ENCODE measurements at regions not wholly inside any gene's neighbourhood (a gene's known extent, or its start where the extent isn't known, plus 50 kb on each side); places are given as distances from the start of the nearest gene placed in this dataset.
"Not testable (repeated sequence)": the region's sequence is repeated elsewhere in the genome, so short reads cannot be mapped to it uniquely, and the experiment has no call there.

DNA sequence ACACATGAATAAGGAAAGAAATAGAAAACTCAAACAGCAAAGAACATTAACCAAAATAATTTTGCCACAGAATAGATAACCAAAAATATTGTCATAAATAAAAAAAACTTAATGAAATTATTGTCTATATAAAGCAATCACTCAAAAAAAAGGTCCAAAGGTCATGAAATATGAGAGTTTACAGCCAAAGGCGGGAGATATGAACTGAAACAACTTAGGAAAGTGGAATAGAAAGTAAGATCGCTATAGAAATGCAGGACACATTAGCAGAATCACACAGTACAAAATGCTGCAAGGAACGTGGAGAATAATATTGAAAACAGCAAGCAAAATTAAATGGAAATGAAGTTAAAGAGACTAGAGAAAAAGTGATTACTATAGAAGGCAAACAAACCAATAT is 375.0 kb upstream of the ARHGEF26 start:
- DNase-seq (ENCODE audit: low read depth, low spot score) = no peak

DNA sequence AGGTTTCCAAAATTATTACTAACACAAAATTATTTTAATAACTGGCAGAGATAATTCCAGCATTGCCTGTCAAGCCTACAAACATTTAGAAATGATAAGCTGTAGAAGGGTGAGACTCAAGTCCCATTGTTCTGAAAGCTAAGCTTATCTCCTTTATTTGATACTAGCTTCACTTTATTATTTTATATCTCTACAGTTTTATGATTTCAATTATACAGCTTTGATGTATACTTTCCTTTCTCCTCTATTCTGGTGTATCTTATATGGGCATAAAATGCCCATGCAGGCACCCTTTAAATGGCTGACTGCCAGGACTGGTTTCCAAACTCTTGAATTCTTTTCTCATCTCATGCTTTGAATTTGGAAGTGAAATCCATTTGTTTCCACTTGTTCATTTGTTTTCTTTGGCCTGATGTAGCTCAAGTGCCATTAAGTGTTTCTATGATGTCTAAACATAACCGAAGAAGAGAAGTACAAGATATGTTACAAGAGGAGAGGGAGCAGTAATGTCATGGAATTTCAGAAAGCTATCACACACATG is 372.1 kb upstream of the ARHGEF26 start:
- DNase-seq (ENCODE audit: low read depth, low spot score) = no peak

DNA sequence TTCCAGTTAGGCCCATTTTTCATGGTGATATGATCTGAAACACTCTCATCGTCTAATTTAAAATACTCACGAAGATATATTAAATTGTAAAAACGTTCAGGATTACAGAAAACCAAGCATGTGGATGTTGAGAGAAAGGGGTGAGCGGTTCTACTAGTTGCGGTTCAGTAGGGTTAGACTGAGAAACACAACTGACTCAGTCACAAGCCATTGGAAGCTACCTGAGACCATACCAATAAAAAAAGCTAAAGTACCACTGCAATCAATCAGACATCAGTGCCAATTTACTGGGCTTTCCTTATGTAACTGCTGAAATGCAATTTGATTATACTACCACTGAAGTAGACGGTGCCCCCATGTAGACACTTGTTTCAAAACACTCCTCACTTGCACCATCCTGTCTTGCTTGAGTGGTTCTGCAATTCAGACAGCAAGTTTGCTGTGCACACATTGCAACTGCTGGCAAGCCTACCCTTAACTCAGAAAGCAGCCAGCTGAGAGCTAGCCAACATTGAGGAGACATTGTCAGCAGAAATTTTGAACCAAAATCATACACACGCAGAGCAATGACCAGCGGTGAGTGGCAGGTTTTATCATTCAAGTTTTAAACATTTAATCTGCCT is 368.7 kb upstream of the ARHGEF26 start:
- no peak for DNase-seq (ENCODE audit: low read depth, low spot score)

DNA sequence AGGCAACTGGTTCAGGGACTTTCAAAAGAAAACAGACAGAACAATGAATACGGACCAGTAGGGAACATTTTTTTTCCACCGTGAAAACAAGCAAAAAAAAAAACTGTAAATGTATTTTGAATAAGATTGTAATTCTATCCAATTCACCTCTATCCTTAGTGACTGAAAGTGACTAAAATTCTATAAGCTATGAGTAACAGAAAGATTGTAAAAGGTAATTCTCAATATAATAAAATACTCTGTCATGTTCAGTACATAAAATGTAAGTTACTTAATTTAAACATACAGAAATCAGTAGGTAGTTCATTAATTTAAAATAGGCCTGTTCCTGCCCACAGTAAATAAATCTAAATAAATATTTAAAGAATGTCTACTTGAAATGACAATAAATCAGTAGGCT is 368.2 kb upstream of the ARHGEF26 start:
- no peak for DNase-seq (ENCODE audit: low read depth, low spot score)

DNA sequence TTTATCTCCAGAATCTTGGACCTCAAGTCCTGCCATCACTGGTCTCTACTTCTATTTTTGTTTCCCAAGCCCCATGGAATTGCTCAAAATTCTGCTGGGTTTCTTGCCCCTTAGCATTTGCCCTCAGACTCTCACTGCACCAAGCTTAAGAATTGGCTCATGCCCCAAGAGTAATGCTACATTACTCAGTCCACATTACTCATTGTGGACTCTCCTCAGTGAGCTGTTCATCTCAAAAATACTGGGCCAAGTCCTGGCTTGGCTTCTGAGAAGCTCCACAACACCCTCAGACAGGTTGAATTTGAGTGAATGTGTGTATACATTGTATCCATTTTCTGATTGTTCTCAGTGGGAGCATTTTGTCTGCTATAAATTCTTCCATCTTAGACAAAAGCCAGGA is 364.4 kb upstream of the ARHGEF26 start:
- DNase-seq (ENCODE audit: low read depth, low spot score) = no peak

DNA sequence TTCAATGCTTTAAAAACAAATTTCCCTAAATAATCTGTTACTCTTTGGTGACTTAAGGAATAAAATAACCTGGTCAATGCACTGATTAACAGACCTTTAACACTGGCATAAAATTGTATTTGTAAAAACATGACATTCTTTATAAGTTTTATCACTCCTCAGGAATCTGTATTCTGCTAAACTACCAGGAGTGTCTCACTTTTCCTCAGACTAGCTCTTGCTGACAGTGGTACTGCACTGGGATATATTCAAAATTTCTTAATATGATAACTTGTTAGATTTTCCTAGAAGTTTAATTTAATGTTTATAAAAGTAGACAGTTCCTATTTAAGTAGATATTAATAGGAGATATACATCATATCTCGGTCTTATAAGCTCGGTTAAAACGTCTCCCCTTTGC is 363.4 kb upstream of the ARHGEF26 start:
- DNase-seq (ENCODE audit: low read depth, low spot score) = no peak

DNA sequence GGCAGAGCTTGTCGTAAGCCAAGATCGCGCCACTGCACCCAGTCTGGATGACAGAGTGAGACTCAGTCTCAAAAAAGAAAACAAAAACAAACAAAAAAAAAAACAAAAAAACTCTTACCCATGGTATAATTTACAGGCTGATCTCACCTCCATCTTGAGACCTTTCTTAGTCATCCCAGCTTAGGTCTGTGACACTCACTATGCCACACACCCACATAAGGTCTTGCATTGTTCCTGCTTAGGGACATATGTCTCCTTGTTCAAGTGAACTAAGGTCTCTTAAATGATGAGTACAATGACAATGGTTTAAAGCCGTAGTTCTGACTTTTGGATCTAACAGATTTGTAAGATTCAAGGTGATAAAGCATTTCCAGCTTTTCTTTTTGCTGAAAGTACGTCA is 360.2 kb upstream of the ARHGEF26 start:
- no peak for DNase-seq (ENCODE audit: low read depth, low spot score)

DNA sequence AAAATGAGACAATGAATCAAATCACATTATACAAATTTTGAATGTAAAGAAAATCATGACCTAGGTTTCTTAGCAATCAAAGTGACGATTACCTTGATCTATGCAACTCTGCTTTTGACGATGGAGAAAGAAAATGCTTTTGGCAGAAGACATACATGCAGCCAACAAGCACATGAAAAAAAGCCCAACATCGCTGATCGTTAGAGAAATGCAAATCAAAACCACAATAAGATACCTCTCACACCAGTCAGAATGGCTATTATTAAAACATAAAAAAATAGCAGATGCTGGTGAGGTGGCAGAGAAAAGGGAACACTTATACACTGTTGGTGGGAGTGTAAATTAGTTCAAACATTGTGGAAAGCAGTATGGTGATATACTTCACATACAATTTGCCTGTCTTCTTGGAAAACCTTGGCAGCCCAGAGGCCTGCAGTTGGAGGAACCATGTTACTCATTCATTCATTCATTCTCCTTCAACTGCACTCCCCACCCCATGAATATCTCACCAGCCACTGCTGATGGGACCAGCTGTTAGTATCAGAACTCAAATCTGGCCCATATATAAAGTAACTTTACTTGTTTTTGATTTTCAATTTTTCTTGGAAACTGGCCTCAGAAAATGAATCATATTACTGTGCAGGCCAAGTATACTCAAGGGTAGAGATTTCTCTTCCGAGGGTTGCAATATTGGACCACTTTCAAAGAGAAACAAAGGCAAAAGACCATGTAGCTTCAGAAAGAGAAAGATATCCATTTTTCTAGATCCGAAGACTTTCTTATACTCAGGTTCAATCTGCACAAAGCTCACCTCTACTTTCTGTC is 358.6 kb upstream of the ARHGEF26 start:
- no peak for DNase-seq (ENCODE audit: low read depth, low spot score)

DNA sequence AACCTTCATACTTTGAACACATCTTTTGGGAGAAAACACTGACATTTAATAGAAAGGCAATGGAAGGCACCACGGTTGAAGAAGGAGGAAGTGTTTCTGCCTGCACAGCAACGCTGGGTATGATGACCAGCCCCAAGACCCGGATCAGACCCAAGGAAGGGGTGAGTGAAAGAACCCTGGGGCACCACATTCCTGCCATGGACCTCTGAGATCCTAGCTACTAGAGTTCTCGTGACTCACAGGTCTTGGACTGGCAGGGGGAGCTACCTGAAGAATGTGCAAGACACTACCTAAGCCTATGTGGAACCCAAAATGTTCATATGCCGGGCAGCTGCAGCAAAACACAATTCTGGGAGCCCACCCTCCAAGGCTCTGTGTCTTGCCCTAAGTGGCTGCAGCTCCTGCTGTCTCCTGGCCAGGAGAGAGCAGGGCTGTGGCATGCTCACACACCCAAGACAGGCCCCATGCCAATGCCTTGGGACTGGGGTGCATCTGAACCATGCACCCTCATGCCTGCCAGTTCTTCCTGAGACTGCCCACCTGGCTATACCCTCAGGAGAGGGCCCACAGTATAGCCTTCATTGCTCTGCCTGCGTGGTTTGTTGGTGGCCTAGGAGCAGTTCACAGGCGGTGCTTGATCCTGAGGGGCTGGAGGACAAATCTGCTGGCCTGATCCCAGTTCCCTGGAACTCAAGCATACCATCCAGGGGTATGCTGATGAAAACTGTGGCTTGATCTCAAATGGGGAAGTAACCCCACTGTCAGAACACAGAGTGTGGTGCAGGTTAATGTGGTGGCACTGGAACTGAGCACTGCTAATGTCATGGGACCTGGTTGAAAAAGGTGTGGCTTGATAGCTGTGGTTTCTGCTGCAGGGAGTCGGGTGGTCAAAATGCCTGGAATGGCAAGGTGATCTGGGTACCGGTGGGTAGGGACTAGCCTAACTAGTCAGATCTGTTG is 353.3 kb upstream of the ARHGEF26 start:
- DNase-seq (ENCODE audit: low read depth, low spot score) = no peak

DNA sequence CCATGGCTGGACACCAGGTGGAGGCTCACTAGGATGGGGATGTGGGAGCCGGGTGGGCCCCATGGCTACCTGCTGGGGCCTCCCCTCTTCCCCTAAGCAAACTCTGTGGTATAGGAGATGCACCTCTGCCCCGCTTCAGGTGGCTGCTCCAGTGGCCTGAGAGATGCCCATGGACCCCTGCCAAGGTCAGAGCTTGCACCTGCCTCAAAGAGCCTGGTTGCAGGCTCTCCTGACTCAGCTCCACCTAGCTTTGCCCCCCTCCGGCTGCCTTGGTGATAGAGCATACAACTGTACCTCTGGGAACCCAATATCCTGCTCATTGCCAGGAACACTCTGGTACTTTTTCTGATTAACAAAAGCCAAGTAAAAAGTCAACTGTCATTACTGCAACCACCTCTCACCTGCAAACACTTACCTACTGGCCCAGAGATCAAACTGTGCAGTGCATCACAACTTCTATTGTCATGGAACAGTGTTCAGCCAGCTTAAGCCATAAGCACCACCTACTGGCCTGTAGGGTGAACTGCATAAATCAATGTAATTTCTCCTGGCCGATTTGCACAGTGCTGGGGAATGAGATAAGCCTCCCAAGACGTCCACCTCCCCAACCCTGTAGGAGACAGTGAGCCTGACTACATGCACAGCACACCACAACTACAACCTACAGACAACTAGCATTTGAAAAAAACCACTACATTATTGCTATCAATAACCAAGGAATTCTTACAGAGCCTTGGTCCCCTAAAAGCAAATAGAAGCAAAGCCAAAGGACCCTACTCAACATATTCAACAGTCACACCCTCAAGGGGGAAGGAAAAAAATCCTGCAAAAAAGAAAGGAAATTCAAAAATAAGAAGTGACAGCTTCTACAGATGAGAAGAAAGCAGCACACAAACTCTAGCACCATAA is 352.4 kb upstream of the ARHGEF26 start:
- peak; percentile 9 for DNase-seq (ENCODE audit: low read depth, low spot score)

DNA sequence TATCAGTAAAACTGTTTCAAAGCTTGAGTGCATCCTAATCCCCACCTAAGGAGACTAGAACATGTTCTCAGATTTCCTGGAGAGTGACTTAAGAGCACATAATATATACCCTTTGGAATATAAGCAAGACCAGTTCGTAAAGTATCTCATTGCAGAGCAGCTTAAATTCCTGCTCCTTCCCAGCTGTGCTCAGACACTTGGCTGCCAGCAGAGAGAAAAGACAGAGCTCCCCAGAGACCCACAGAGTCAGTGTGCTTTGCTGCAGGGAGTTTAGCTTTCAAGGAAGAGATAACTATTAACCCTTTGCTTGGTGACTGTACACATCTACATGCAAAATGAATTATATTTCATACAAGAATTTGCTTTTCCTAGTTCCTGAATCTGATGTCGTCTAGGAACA is 338.1 kb upstream of the ARHGEF26 start:
- peak; percentile 2 for DNase-seq (ENCODE audit: low read depth, low spot score)

DNA sequence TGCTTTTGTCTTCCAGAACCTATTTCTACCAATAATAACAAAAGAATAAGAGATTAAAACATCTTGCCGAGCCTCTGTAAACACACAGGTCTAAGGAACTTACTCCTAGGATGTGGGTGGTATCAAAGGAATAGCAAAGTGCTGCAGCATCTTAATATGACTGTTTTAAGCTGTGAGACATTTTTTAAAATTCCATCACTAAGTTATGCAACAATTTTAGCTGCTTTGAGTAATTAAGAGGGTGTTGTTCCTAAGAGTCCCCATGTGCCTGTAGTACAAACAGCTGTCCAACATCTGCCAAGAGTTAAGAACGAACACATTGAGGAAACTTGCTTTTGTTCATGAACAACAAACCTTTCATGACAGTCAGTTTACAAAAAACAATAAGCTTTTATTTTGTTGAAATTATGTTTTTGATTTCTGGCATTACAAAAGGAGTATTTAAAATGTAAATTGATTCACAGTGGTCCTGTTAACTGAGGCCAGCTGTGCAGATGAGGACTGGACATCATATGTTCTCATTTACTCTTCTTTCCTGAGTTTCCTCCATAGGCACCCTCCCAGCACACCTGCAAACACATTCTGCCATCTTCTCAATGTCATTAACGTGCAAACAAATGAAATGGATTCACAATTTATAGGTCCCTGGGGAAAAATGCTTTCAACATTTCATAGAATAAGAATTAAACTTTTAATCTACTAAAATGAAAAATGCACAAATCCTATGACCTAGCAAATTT is 337.3 kb upstream of the ARHGEF26 start:
- DNase-seq (ENCODE audit: low read depth, low spot score) = no peak

DNA sequence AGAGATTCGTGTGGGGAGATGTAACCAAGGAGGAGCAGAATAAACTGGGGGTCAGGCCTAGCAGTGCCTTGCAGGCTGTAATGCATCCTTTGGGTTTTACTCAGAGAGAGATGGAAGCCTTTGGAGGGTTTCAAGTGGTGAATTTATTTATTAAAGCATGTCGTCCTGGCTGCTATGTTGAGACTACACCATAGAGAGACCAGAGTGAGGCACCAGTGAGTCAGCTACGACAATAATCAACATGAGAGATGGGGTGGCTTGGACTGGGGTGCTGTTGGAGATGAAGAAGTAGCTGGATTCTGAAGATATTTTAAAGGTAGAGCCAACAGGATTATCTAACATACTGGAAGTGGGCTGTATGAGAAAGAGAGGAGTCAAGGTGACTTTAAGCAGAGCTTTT is 335.3 kb upstream of the ARHGEF26 start:
- no peak for DNase-seq (ENCODE audit: low read depth, low spot score)

DNA sequence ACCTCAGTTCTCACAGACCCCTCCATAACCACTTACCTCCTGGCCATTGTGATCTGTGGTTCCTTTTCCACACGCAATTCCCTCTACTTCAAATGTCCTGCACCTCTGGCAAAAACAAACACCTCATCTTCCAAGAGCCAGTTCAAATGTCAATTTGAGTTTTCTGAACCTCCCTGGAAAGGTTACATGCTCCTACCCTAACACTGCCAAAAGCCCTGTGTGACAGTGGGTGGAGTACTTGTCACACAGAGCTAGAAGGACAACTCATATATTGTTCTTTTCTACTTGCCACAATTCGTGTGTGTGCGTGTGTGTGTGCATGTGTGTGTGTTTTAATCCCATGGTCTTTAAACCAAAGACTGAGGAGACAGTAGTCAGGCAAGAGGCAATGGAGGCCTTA is 331.8 kb upstream of the ARHGEF26 start:
- DNase-seq (ENCODE audit: low read depth, low spot score) = no peak

DNA sequence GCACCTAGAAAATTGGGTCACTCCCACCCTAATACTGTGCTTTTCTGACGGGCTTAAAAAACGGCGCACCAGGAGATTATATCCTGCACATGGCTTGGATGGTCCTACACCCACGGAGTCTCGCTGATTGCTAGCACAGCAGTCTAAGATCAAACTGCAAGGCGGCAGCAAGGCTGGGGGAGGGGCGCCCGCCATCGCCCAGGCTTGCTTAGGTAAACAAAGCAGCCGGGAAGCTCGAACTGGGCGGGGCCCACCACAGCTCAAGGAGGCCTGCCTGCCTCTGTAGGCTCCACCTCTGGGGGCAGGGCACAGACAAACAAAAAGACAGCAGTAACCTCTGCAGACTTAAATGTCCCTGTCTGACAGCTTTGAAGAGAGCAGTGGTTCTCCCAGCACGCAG is 324.1 kb upstream of the ARHGEF26 start:
- not testable (repeated sequence) for DNase-seq (ENCODE audit: low read depth, low spot score)

DNA sequence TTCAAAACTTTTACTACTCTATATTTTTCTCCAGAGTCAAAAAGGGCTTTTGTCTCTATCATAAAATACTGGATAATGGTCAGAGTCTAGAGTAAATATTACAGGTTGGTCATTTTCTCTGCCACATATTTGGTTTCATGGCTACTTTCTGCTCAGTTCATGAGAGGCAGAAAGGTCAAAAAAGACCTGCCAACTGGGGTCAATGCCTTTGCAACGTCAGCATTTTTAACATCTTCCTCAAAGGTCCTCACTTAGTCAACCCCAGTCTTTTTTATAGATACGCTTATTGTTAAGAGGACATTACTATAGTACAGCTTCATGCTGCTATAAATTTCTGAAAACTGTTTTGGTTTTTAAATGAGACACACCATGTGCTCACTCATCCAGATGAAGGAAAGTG is 312.1 kb upstream of the ARHGEF26 start:
- no peak for DNase-seq (ENCODE audit: low read depth, low spot score)

DNA sequence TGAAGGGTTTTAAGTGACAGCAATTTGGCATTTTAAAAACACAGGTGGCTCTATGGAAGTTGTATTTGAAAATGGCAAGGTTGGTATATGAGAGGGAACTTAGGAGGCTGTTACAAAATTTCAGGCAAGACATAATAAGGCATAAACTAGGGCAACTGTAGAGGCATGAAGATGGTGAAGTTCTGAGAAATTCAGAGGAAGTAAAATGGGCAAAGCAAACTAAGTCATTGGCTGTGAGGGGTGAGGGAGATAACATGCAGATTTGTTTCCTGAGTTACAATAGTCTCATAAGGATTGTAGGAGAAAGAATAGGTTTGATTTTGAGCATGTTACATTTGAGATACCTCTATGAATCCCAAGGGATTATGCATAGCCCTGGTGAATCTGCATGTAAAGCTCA is 302.9 kb upstream of the ARHGEF26 start:
- DNase-seq (ENCODE audit: low read depth, low spot score) = no peak

DNA sequence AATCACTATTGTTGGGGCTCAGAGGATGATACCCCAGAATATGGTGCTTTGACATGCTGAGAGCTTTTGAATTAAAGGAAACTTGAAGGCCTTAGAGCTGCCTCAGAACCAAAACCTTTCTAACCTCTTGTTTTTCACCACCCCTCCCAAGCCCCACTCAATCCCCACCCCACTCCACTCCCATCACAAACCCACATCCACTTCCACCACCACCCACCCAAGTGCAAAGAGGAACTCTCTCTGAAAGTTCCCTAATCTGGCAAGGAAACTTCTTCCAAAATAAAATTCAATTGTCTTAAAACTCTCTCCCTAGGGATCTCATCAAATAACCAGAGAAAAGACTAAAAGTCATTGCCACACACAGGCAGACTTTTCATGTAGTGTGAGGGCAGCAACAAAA is 301.2 kb upstream of the ARHGEF26 start:
- DNase-seq (ENCODE audit: low read depth, low spot score) = no peak

DNA sequence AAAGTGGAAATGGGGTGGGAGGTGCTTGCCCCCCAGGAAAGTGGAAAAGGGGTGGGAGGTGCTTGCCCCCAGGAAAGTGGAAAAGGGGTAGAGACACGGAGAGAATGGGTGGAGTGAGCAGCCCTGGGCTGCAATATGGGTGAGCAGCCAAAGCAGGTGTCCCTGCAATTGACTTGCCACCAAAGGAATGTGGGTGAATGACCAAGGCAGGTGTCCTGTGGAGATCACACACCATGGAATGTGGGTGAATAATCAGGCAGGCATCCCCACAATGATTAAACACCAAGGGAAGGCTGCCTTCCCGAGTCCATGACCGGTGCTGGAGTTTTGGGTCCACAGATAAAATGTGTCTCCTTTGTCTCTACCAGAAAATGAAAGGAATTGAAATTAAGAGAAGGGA is 292.8 kb upstream of the ARHGEF26 start:
- DNase-seq (ENCODE audit: low read depth, low spot score) = not testable (repeated sequence)

DNA sequence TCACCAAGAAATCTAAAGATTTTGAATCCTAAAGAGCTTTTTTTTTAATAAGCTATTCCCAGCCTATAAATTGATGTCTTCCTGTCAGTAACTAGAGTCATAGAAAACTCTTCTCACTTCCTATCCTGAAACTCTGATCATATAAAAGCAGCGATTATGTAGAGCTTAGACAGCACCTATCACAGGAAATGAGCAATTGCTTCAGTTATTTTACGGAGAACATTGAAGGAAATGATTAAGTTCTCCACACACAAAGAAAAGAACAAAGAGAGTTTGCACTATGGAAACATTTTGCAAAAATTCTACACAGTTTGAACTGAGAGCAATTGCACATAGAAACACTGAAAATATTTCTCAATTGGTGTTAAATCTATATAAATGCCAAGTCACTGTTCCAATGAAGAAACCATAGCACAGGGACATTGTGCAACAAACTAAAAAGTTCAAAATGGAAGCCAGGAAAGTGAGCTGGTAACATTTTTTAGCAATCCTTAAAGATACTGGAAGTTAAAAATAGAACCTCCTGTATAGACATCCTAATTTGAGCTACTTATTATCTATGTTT is 291.5 kb upstream of the ARHGEF26 start:
- DNase-seq (ENCODE audit: low read depth, low spot score) = no peak
